Loucy (cell line): ENCODE measurements at regions not wholly inside any gene's neighbourhood (a gene's known extent, or its start where the extent isn't known, plus 50 kb on each side); places are given as distances from the start of the nearest gene placed in this dataset.

Source experiments
- H2AFZ ChIP-seq: fragments of 200-600 bp; sonication (generic); 2 replicates; pipeline ENCODE4 v1.6.0; 2016; ENCODE audit warnings: antibody characterized with exemption, mild to moderate bottlenecking, low read length, moderate library complexity
- H3F3A ChIP-seq: fragments of 200-600 bp; 2 replicates; pipeline ENCODE4 v1.6.0; 2016; ENCODE audit warnings: antibody characterized with exemption, low read depth, mild to moderate bottlenecking
- H3K27me3 ChIP-seq: fragments of 200-600 bp; sonication (generic); 2 replicates; pipeline ENCODE4 v1.6.1; 2014; ENCODE audit warnings: low read length, mild to moderate bottlenecking; ENCODE audit not compliant: insufficient read depth, poor library complexity, severe bottlenecking
- H3K36me3 ChIP-seq: fragments of 200-600 bp; sonication (generic); 2 replicates; pipeline ENCODE4 v1.6.1; 2016; ENCODE audit warnings: low read length; ENCODE audit not compliant: insufficient read depth
- H3K4me1 ChIP-seq: fragments of 200-600 bp; sonication (generic); 2 replicates; pipeline ENCODE4 v1.5.1; 2014; ENCODE audit warnings: low read length, mild to moderate bottlenecking; ENCODE audit not compliant: insufficient read depth, poor library complexity, severe bottlenecking
- H3K4me2 ChIP-seq: fragments of 200-600 bp; sonication (generic); 2 replicates; pipeline ENCODE4 v1.6.0; 2014; ENCODE audit warnings: antibody characterized with exemption, low read length, low read depth, mild to moderate bottlenecking; ENCODE audit not compliant: poor library complexity, severe bottlenecking
- H3K4me3 ChIP-seq: fragments of 200-600 bp; sonication (generic); 2 replicates; pipeline ENCODE4 v1.5.1; 2014; ENCODE audit warnings: low read length, mild to moderate bottlenecking, mixed read lengths; ENCODE audit not compliant: poor library complexity, severe bottlenecking
- H3K79me2 ChIP-seq: fragments of 200-600 bp; sonication (generic); 2 replicates; pipeline ENCODE4 v1.6.1; 2014; ENCODE audit warnings: low read length; ENCODE audit not compliant: insufficient read depth
- H3K9ac ChIP-seq: fragments of 200-600 bp; sonication (generic); 2 replicates; pipeline ENCODE4 v1.6.0; 2014; ENCODE audit warnings: mild to moderate bottlenecking, low read depth, low read length, moderate library complexity; ENCODE audit not compliant: poor library complexity, severe bottlenecking
- H3K9me2 ChIP-seq: fragments of 200-600 bp; sonication (generic); replicated peaks from 2 replicates; pipeline ENCODE4 v1.6.1; 2016; ENCODE audit warnings: low read depth, low read length, mixed read lengths
- H3K9me3 ChIP-seq: fragments of 200-600 bp; sonication (generic); 2 replicates; pipeline ENCODE4 v1.6.1; 2014; ENCODE audit warnings: mild to moderate bottlenecking, antibody characterized with exemption, low read length, low read depth; ENCODE audit not compliant: insufficient read depth
- H4K20me1 ChIP-seq: fragments of 200-600 bp; sonication (generic); 2 replicates; pipeline ENCODE4 v1.6.0; 2014; ENCODE audit warnings: antibody characterized with exemption, low read length, mild to moderate bottlenecking; ENCODE audit not compliant: insufficient read depth, poor library complexity, severe bottlenecking
- EZH2phosphoT487 ChIP-seq: fragments of 200-600 bp; IDR thresholded peaks from 2 replicates; pipeline ENCODE4 v1.6.1; 2018; ENCODE audit warnings: antibody characterized with exemption, mild to moderate bottlenecking, moderate library complexity, borderline replicate concordance
- TF ChIP-seq, protein P1 (sequence below): fragments of 200-600 bp; sonication (generic); conservative IDR thresholded peaks from 2 replicates; pipeline ENCODE4 v1.5.1; 2014; ENCODE audit warnings: mild to moderate bottlenecking, antibody characterized with exemption, low read length

GRCh38 chr6:1257778-1258177 lies 54.1 kb upstream of the FOXQ1 start:
- H3K4me1 ChIP-seq, result peaks cover 8% of the 10 kb centered on the region
- no peaks in the 10 kb centered on the region for H3K79me2 ChIP-seq
- no peak for TF ChIP-seq EZH2phosphoT487
- TF ChIP-seq, protein P1, sequence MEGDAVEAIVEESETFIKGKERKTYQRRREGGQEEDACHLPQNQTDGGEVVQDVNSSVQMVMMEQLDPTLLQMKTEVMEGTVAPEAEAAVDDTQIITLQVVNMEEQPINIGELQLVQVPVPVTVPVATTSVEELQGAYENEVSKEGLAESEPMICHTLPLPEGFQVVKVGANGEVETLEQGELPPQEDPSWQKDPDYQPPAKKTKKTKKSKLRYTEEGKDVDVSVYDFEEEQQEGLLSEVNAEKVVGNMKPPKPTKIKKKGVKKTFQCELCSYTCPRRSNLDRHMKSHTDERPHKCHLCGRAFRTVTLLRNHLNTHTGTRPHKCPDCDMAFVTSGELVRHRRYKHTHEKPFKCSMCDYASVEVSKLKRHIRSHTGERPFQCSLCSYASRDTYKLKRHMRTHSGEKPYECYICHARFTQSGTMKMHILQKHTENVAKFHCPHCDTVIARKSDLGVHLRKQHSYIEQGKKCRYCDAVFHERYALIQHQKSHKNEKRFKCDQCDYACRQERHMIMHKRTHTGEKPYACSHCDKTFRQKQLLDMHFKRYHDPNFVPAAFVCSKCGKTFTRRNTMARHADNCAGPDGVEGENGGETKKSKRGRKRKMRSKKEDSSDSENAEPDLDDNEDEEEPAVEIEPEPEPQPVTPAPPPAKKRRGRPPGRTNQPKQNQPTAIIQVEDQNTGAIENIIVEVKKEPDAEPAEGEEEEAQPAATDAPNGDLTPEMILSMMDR, result no peak
- H3K4me2 ChIP-seq, result no peak overlapping the region
- no peaks in the 10 kb centered on the region for H3F3A ChIP-seq
- H3K36me3 ChIP-seq, result no peaks in the 10 kb centered on the region
- H4K20me1 ChIP-seq, result no peaks in the 10 kb centered on the region
- H3K9me3 ChIP-seq, result no peaks in the 10 kb centered on the region
- H3K4me3 ChIP-seq, result no peak overlapping the region
- H2AFZ ChIP-seq, result no peak overlapping the region
- no peak overlapping the region for H3K9ac ChIP-seq
- no peaks in the 10 kb centered on the region for H3K27me3 ChIP-seq
- no peaks in the 10 kb centered on the region for H3K9me2 ChIP-seq

DNA sequence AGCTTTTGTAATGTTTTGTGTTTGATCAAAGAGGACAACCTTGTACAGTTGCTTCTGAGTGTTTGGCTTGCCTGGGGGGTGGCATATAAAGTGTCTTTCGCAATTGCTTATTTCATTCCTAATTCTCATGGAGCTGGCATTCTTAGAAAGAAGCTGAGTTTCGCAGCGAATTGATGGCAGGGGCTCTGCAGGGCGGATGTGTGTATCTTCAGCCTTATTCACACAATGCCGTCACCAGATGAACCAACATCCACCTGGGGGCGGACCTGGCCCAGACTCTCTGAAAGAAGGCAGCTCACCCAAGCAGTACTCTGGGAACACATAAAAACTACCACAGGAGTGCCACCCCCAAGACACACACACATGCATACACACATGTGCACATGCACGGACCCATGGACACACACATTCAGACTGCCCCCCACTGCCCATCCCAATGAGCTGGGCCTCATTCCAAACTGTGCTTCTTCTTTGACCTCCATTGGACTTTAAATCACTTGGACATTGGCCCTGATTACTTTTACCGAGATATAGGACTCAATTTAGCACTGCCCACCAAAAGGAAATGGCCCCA lies 55.4 kb upstream of the FOXQ1 start:
- H4K20me1 ChIP-seq, result no peaks in the 10 kb centered on the region
- no peak overlapping the region for H2AFZ ChIP-seq
- no peaks in the 10 kb centered on the region for H3F3A ChIP-seq
- H3K9me2 ChIP-seq, result no peaks in the 10 kb centered on the region
- no peak overlapping the region for H3K4me2 ChIP-seq
- no peaks in the 10 kb centered on the region for H3K79me2 ChIP-seq
- H3K9ac ChIP-seq, result no peak overlapping the region
- H3K4me3 ChIP-seq, result no peak overlapping the region
- no peaks in the 10 kb centered on the region for H3K36me3 ChIP-seq
- H3K9me3 ChIP-seq, result no peaks in the 10 kb centered on the region
- peaks cover 7% of the 10 kb centered on the region for H3K4me1 ChIP-seq
- H3K27me3 ChIP-seq, result no peaks in the 10 kb centered on the region
- TF ChIP-seq, protein P1, result no peak
- no peak for TF ChIP-seq EZH2phosphoT487

GRCh38 chr6:1255636-1256365 lies 56.1 kb upstream of the FOXQ1 start:
- Histone ChIP-seq H3K27me3 (no peaks in the 10 kb centered on the region), H3K4me3 (no peak overlapping the region), H3K9ac (no peak overlapping the region), H3F3A (no peaks in the 10 kb centered on the region), H3K79me2 (no peaks in the 10 kb centered on the region), H3K9me2 (no peaks in the 10 kb centered on the region), H2AFZ (no peak overlapping the region), H4K20me1 (no peaks in the 10 kb centered on the region), H3K36me3 (no peaks in the 10 kb centered on the region), H3K9me3 (no peaks in the 10 kb centered on the region), H3K4me2 (no peak overlapping the region), H3K4me1 (peaks cover 8% of the 10 kb centered on the region)
- TF ChIP-seq, protein P1, result no peak
- TF ChIP-seq EZH2phosphoT487, result no peak
